Muscle layer of colon (tissue), 2 donors: ENCODE measurements at regions not wholly inside any gene's neighbourhood (a gene's known extent, or its start where the extent isn't known, plus 50 kb on each side); places are given as distances from the start of the nearest gene placed in this dataset.

ENCODE experiments used
- H3K27ac ChIP-seq: one replicate; pipeline ENCODE4 v1.7.0; 2013; ENCODE audit warnings: low read depth, mild to moderate bottlenecking, low read length, moderate library complexity
- H3K27me3 ChIP-seq, 2 donors: one replicate each; pipeline ENCODE4 v1.7.0; 2013; ENCODE audit warnings: low read length in 2 of 2, mild to moderate bottlenecking in 2 of 2; ENCODE audit not compliant: insufficient read depth in 2 of 2, control insufficient read depth in 1 of 2
- H3K36me3 ChIP-seq: one replicate; pipeline ENCODE4 v1.7.0; 2013; ENCODE audit warnings: mild to moderate bottlenecking, low read length; ENCODE audit not compliant: insufficient read depth
- H3K4me1 ChIP-seq: one replicate; pipeline ENCODE4 v1.7.0; 2013; ENCODE audit warnings: mild to moderate bottlenecking, low read length; ENCODE audit not compliant: insufficient read depth
- H3K4me3 ChIP-seq, 2 donors: one replicate each; pipeline ENCODE4 v1.7.0; 2013; ENCODE audit warnings: low read length in 2 of 2, low read depth in 1 of 2, mild to moderate bottlenecking in 1 of 2, moderate library complexity in 1 of 2
- H3K9ac ChIP-seq: one replicate; pipeline ENCODE4 v1.7.0; 2013; ENCODE audit warnings: low read length
- H3K9me3 ChIP-seq: one replicate; pipeline ENCODE4 v1.7.0; 2013; ENCODE audit warnings: mild to moderate bottlenecking, low read length
- donor health status: abdominal sarcoma.
- donor health status: Adenocarcinoma of cecum.

- Histone ChIP-seq H3K9me3 (no peaks in the 10 kb centered on the region), H3K36me3 (no peaks in the 10 kb centered on the region), H3K27ac (no peak overlapping the region), H3K27me3 (no peaks in the 10 kb centered on the region), H3K4me1 (no peaks in the 10 kb centered on the region), H3K4me3 (no peak overlapping the region), H3K9ac (no peak overlapping the region)
Observed at GRCh38 chr17:63376949-63377348, 69.2 kb downstream of the CYB561 start.

DNA sequence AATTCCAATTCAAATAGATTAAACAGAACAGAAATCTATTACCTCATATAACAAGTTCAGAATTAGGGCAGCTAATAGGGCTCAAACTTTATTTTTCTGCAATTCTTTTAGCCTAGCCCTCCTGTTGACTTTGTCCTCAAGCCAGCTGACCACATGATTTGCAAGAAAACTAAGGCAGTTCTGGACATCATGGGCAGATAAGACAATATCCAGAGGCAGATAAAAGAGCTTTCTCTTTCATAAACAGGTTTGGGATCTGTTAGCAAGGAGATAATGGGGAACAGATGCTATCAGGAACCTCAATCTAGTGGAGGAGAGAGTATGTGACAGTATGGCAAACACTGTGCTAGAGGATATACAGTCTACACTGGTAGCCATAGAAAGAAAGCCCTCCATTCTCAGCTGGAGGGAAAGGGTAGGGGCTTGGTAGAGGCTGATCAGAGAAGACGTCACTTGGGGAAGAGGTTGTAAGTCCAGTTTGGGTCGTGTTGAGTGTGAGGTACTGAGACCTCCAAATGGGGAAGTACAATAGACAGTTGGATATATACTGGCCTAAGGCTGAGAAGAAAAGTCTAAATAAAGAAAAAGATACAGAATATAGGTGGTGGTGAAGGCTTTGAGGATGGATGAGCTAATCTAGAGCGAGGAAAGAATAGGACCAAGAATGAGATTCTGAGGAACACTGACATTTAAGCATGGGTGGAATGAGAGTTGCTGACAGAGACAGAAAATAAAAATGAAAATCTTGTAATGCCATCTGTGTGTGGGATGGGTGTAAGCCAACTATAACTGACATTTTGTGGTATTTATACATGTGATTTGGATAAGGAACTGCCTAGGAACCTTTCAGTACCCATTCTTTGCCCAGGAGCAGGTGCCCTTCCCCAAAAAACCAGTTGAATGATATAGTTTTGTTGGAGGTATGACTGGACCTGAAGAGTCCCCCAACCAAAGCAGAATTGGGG, 67.4 kb downstream of the CYB561 start:
- Histone ChIP-seq H3K9me3 (no peaks in the 10 kb centered on the region), H3K4me3 (no peak overlapping the region), H3K4me1 (no peaks in the 10 kb centered on the region), H3K36me3 (no peaks in the 10 kb centered on the region), H3K9ac (no peak overlapping the region), H3K27me3 (no peaks in the 10 kb centered on the region), H3K27ac (no peak overlapping the region)

DNA sequence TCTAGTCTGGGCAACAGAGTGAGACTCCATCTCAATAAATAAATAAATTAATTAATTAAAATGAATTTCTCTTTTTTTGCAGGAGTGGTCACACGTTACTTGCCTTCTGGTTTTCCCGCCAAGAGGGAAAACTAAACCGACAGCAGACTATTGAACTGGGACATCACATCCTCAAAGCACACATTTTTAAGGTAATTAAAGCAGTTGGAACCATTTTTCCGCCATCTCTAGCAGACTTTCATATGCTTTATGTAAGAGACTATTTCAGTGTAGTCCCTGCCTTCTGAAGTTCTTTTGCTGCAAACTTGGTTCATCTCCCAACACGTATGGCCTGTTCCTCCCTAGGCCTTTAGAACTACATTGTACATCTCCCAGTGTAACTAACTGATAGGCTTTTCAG, 66.5 kb downstream of the CYB561 start:
- H3K4me3 ChIP-seq: no peak overlapping the region
- no peaks in the 10 kb centered on the region for H3K36me3 ChIP-seq
- H3K9ac ChIP-seq: no peak overlapping the region
- H3K4me1 ChIP-seq: no peaks in the 10 kb centered on the region
- H3K27ac ChIP-seq: no peak overlapping the region
- H3K9me3 ChIP-seq: no peaks in the 10 kb centered on the region
- H3K27me3 ChIP-seq: no peaks in the 10 kb centered on the region

DNA sequence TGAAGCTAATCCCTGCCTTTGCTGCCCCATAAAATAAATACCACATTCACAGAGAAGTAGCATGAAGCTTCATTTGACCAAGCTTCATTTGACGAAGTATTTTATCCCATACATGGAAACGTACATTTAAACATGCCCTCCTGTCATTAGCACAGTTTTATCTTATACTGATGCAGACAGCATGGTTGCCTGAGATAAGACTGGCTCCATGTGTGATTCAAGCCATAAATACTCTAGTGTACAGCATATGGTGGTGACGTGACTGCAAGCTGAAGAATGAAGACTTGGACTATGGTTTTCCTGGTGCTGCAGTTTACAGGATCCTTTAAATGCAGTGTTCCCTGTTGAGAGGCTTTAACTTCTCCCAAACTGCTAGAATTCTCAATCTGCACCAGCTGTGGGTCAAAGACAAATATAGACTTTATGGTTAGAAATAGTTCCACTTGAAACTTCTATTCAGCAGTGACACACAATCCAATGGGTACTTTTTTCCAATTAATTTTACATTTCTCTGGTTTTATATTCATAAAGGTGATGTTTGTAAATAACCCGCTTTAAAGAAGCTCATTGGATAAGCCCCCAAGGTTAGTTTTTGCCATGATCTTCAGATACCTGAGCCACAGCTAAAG, 64.9 kb downstream of the CYB561 start:
- Histone ChIP-seq H3K27ac (no peak overlapping the region), H3K4me3 (no peak overlapping the region), H3K9me3 (no peaks in the 10 kb centered on the region), H3K4me1 (no peaks in the 10 kb centered on the region), H3K27me3 (no peaks in the 10 kb centered on the region), H3K36me3 (no peaks in the 10 kb centered on the region), H3K9ac (no peak overlapping the region)

- H3K9me3 ChIP-seq: no peaks in the 10 kb centered on the region
- H3K27me3 ChIP-seq: no peaks in the 10 kb centered on the region
- H3K4me3 ChIP-seq: no peak overlapping the region
- no peaks in the 10 kb centered on the region for H3K4me1 ChIP-seq
- no peak overlapping the region for H3K9ac ChIP-seq
- no peaks in the 10 kb centered on the region for H3K36me3 ChIP-seq
- no peak overlapping the region for H3K27ac ChIP-seq
Observed at GRCh38 chr17:63382136-63382535, 64.0 kb downstream of the CYB561 start.
